SHP77 (cell line): ENCODE measurements at regions not wholly inside any gene's neighbourhood (a gene's known extent, or its start where the extent isn't known, plus 50 kb on each side); places are given as distances from the start of the nearest gene placed in this dataset.

Source experiments
- DNase-seq, 2 experiments: peaks; one replicate each; lab custom pipeline; 2025; lab: John Stamatoyannopoulos, UW

GRCh38 chr12:30507576-30507975, 188.1 kb downstream of the IPO8 start:
- no peak for DNase-seq

GRCh38 chr12:30506411-30506810, 189.3 kb downstream of the IPO8 start:
- DNase-seq = no peak

- DNase-seq = no peak
Observed at GRCh38 chr12:30501718-30502117, 194.0 kb downstream of the IPO8 start.

GRCh38 chr12:30500532-30500931, 195.1 kb downstream of the IPO8 start:
- no peak for DNase-seq

GRCh38 chr12:30485230-30485890, 210.3 kb downstream of the IPO8 start:
- no peak for DNase-seq

GRCh38 chr12:30484658-30485057, 211.0 kb downstream of the IPO8 start:
- no peak for DNase-seq

- no peak for DNase-seq
Observed at GRCh38 chr12:30482650-30483049, 213.0 kb downstream of the IPO8 start.

- DNase-seq = no peak
Observed at GRCh38 chr12:30473274-30473673, 222.4 kb downstream of the IPO8 start.

GRCh38 chr12:30466093-30466585, 229.5 kb downstream of the IPO8 start:
- no peak for DNase-seq

GRCh38 chr12:30463636-30464035, 232.0 kb downstream of the IPO8 start:
- DNase-seq = no peak

- no peak for DNase-seq
Observed at GRCh38 chr12:30462249-30462648, 233.4 kb downstream of the IPO8 start.

- no peak for DNase-seq
Observed at GRCh38 chr12:30461026-30461615, 234.5 kb downstream of the IPO8 start.

GRCh38 chr12:30458453-30458852, 237.2 kb downstream of the IPO8 start:
- no peak for DNase-seq

GRCh38 chr12:30457621-30458289, 237.9 kb downstream of the IPO8 start:
- DNase-seq = peak; percentile 52 to 75

- DNase-seq = peak; percentile 8 to 19
Observed at GRCh38 chr12:30450872-30451271, 244.8 kb downstream of the IPO8 start.

GRCh38 chr12:30450226-30450625, 245.4 kb downstream of the IPO8 start:
- DNase-seq = no peak

- no peak for DNase-seq
Observed at GRCh38 chr12:30448038-30448437, 247.6 kb downstream of the IPO8 start.

- DNase-seq = no peak
Observed at GRCh38 chr12:30447061-30447750, 248.5 kb downstream of the IPO8 start.

- DNase-seq = no peak
Observed at GRCh38 chr12:30442461-30442860, 253.2 kb downstream of the IPO8 start.

- DNase-seq = peak; percentile 44 to 46
Observed at GRCh38 chr12:30440826-30441602, 254.7 kb downstream of the IPO8 start.

GRCh38 chr12:30439201-30439600, 256.5 kb downstream of the IPO8 start:
- DNase-seq = no peak

- DNase-seq = no peak
Observed at GRCh38 chr12:30438601-30439041, 257.0 kb downstream of the IPO8 start.
